HEK293 (cell line): ENCODE measurements at regions not wholly inside any gene's neighbourhood (a gene's known extent, or its start where the extent isn't known, plus 50 kb on each side); places are given as distances from the start of the nearest gene placed in this dataset.

ENCODE experiments used
- CTCF ChIA-PET: fragments of 350-600 bp; formaldehyde crosslinking; extraction: SDS; loops from one replicate; lab custom pipeline; 2021; ENCODE audit warnings: antibody characterized with exemption; lab: Yijun Ruan, JAX
- POLR2A ChIA-PET: fragments of 300-600 bp; formaldehyde crosslinking; extraction: SDS; loops from one replicate; lab custom pipeline; 2020; ENCODE audit warnings: antibody characterized with exemption, inconsistent platforms; lab: Yijun Ruan, JAX
- H3K27ac ChIP-seq: fragments of 200-500 bp; sonication (Bioruptor generic); 2 replicates; pipeline ENCODE4 v1.5.1; 2014; ENCODE audit warnings: low read depth, low read length, control low read depth, inconsistent platforms; ENCODE audit errors: extremely low read depth
- H3K36me3 ChIP-seq, 2 experiments: fragments of 200-500 bp in 1 of 2; sonication (Bioruptor generic) in 1 of 2; 1 replicate in 1 of 2; 2 replicates in 1 of 2; pipeline ENCODE4 v1.5.1; 2014 to 2017; ENCODE audit warnings: inconsistent platforms in 2 of 2, low read length in 2 of 2; ENCODE audit not compliant: control insufficient read depth in 2 of 2, insufficient read depth in 1 of 2
- H3K4me1 ChIP-seq: fragments of 200-500 bp; sonication (Bioruptor generic); 2 replicates; pipeline ENCODE4 v1.5.1; 2014; ENCODE audit warnings: mild to moderate bottlenecking, low read length, inconsistent platforms; ENCODE audit not compliant: control insufficient read depth, insufficient read depth
- H3K4me3 ChIP-seq: 2 replicates; pipeline ENCODE4 v1.5.1; 2011; ENCODE audit warnings: low read depth, mild to moderate bottlenecking, control low read depth, low read length, moderate library complexity
- H3K9me3 ChIP-seq: fragments of 200-500 bp; sonication (Bioruptor generic); 2 replicates; pipeline ENCODE4 v1.5.1; 2014; ENCODE audit warnings: low read depth, low read length, inconsistent platforms; ENCODE audit not compliant: control insufficient read depth, insufficient read depth
- FEZF1 ChIP-seq: fragments of 450-650 bp; formaldehyde crosslinking; IDR thresholded peaks from 2 replicates; pipeline ENCODE4 v1.5.1; 2016; ENCODE audit warnings: missing biosample characterization, missing genetic modification characterization
- HOXD13 ChIP-seq: sonication (generic); formaldehyde crosslinking; IDR thresholded peaks from 2 replicates; pipeline ENCODE4 v1.8.0; 2022; ENCODE audit warnings: missing genetic modification reagents, borderline replicate concordance
- IKZF3 ChIP-seq: fragments of 450-650 bp; IDR thresholded peaks from 2 replicates; pipeline ENCODE4 v1.5.0; 2018; ENCODE audit warnings: missing biosample characterization, mild to moderate bottlenecking, missing genetic modification characterization, moderate library complexity
- OSR2 ChIP-seq: fragments of 450-650 bp; formaldehyde crosslinking; IDR thresholded peaks from 2 replicates; pipeline ENCODE4 v1.5.1; 2016; ENCODE audit warnings: missing biosample characterization, missing genetic modification characterization
- SP2 ChIP-seq: fragments of 450-650 bp; formaldehyde crosslinking; IDR thresholded peaks from 2 replicates; pipeline ENCODE4 v1.5.1; 2016; ENCODE audit warnings: missing biosample characterization, missing genetic modification characterization
- ZBTB17 ChIP-seq: fragments of 450-650 bp; formaldehyde crosslinking; IDR thresholded peaks from 2 replicates; pipeline ENCODE4 v1.5.1; 2016; ENCODE audit warnings: missing biosample characterization, missing genetic modification characterization
- ZNF114 ChIP-seq: fragments of 450-650 bp; formaldehyde crosslinking; IDR thresholded peaks from 2 replicates; pipeline ENCODE4 v1.5.0; 2017; ENCODE audit warnings: missing biosample characterization, missing genetic modification characterization
- ZNF138 ChIP-seq: fragments of 450-650 bp; formaldehyde crosslinking; IDR thresholded peaks from 2 replicates; pipeline ENCODE4 v1.5.1; 2016; ENCODE audit warnings: missing biosample characterization, missing genetic modification characterization, borderline replicate concordance
- ZNF214 ChIP-seq: fragments of 450-650 bp; formaldehyde crosslinking; IDR thresholded peaks from 2 replicates; pipeline ENCODE4 v1.5.1; 2017; ENCODE audit warnings: missing biosample characterization, mild to moderate bottlenecking, missing genetic modification characterization, borderline replicate concordance
- ZNF24 ChIP-seq: fragments of 450-650 bp; formaldehyde crosslinking; IDR thresholded peaks from 2 replicates; pipeline ENCODE4 v1.5.1; 2016; ENCODE audit warnings: missing biosample characterization, missing genetic modification characterization
- ZNF37A ChIP-seq: fragments of 450-650 bp; IDR thresholded peaks from 2 replicates; pipeline ENCODE4 v1.5.1; 2018; ENCODE audit warnings: missing biosample characterization, missing genetic modification characterization
- ZNF394 ChIP-seq: fragments of 450-650 bp; formaldehyde crosslinking; IDR thresholded peaks from 2 replicates; pipeline ENCODE4 v1.5.1; 2016; ENCODE audit warnings: missing biosample characterization, missing genetic modification characterization, mild to moderate bottlenecking, moderate library complexity, borderline replicate concordance
- ZNF433 ChIP-seq: fragments of 450-650 bp; formaldehyde crosslinking; IDR thresholded peaks from 2 replicates; pipeline ENCODE4 v1.5.1; 2016; ENCODE audit warnings: missing biosample characterization, missing genetic modification characterization, low read depth
- ZNF510 ChIP-seq: fragments of 450-650 bp; formaldehyde crosslinking; IDR thresholded peaks from 2 replicates; pipeline ENCODE4 v1.5.1; 2018; ENCODE audit warnings: mild to moderate bottlenecking, missing genetic modification characterization, missing biosample characterization; ENCODE audit not compliant: insufficient replicate concordance
- ZNF514 ChIP-seq: fragments of 450-650 bp; formaldehyde crosslinking; IDR thresholded peaks from 2 replicates; pipeline ENCODE4 v1.5.1; 2016; ENCODE audit warnings: missing biosample characterization, missing genetic modification characterization
- ZNF544 ChIP-seq: fragments of 450-650 bp; formaldehyde crosslinking; IDR thresholded peaks from 2 replicates; pipeline ENCODE4 v1.5.0; 2017; ENCODE audit warnings: missing biosample characterization, missing genetic modification characterization
- ZNF549 ChIP-seq: fragments of 450-650 bp; IDR thresholded peaks from 2 replicates; pipeline ENCODE4 v1.5.1; 2018; ENCODE audit warnings: missing biosample characterization, missing genetic modification characterization, mild to moderate bottlenecking, inconsistent platforms, moderate library complexity
- ZNF747 ChIP-seq: fragments of 450-650 bp; formaldehyde crosslinking; IDR thresholded peaks from 2 replicates; pipeline ENCODE4 v1.5.1; 2016; ENCODE audit warnings: missing biosample characterization, missing genetic modification characterization
- ZNF776 ChIP-seq: fragments of 450-650 bp; formaldehyde crosslinking; IDR thresholded peaks from 2 replicates; pipeline ENCODE4 v1.5.0; 2017; ENCODE audit warnings: missing biosample characterization, missing genetic modification characterization, borderline replicate concordance
- ZNF792 ChIP-seq: fragments of 450-650 bp; formaldehyde crosslinking; IDR thresholded peaks from 2 replicates; pipeline ENCODE4 v1.5.1; 2016; ENCODE audit warnings: missing biosample characterization, missing genetic modification characterization
- ZNF830 ChIP-seq: fragments of 450-650 bp; IDR thresholded peaks from 2 replicates; pipeline ENCODE4 v1.5.0; 2018; ENCODE audit warnings: missing biosample characterization, missing genetic modification characterization, low read depth, mild to moderate bottlenecking, moderate library complexity
- TF ChIP-seq, protein P1 (sequence below): fragments of 450-650 bp; formaldehyde crosslinking; IDR thresholded peaks from 2 replicates; pipeline ENCODE4 v1.5.1; 2016; ENCODE audit warnings: missing biosample characterization, missing genetic modification characterization
- TF ChIP-seq, protein P2 (sequence below): fragments of 450-650 bp; formaldehyde crosslinking; IDR thresholded peaks from 2 replicates; pipeline ENCODE4 v1.5.1; 2016; ENCODE audit warnings: missing biosample characterization, missing genetic modification characterization
- TF ChIP-seq, protein P3 (sequence below): fragments of 450-650 bp; formaldehyde crosslinking; IDR thresholded peaks from 2 replicates; pipeline ENCODE4 v1.5.1; 2016; ENCODE audit warnings: missing biosample characterization, missing genetic modification characterization, borderline replicate concordance

DNA sequence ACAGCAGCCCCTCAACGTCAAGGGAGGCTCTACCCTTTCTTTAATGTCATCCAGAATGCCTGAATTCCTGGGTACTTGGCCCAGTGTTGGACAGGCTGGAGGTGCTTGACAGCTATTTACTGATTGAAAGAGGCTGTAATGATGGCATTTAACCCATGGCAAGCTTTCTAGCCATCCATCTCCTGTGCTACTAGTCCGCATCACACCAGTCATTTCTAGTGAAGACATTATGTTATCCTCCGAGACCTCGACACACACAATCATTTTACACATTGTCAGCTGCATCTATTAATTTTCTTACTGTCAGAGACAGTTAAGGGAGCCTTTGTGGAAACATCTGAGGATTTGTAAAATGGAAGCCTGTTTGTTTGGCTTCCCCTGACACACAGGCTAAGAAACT lies 149.3 kb upstream of the FSTL4 start:
- Histone ChIP-seq H3K9me3 (no peaks in the 10 kb centered on the region), H3K4me3 (no peak overlapping the region), H3K36me3 (no peaks in the 10 kb centered on the region), H3K27ac (no peak overlapping the region), H3K4me1 (no peaks in the 10 kb centered on the region)
- POLR2A ChIA-PET: no interaction called here
- TF ChIP-seq ZNF549: no peak
- TF ChIP-seq ZNF214 (tag by site-specific recombination): no peak
- TF ChIP-seq OSR2: no peak
- no peak for TF ChIP-seq ZNF776 (tag by site-specific recombination)
- no peak for TF ChIP-seq SP2
- TF ChIP-seq IKZF3: no peak
- no peak for TF ChIP-seq ZNF514 (tag by site-specific recombination)
- TF ChIP-seq ZNF510 (tag by site-specific recombination): no peak
- TF ChIP-seq FEZF1 (tag by site-specific recombination): no peak
- no peak for TF ChIP-seq ZNF792 (tag by site-specific recombination)
- TF ChIP-seq, protein P1, sequence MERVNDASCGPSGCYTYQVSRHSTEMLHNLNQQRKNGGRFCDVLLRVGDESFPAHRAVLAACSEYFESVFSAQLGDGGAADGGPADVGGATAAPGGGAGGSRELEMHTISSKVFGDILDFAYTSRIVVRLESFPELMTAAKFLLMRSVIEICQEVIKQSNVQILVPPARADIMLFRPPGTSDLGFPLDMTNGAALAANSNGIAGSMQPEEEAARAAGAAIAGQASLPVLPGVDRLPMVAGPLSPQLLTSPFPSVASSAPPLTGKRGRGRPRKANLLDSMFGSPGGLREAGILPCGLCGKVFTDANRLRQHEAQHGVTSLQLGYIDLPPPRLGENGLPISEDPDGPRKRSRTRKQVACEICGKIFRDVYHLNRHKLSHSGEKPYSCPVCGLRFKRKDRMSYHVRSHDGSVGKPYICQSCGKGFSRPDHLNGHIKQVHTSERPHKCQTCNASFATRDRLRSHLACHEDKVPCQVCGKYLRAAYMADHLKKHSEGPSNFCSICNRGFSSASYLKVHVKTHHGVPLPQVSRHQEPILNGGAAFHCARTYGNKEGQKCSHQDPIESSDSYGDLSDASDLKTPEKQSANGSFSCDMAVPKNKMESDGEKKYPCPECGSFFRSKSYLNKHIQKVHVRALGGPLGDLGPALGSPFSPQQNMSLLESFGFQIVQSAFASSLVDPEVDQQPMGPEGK (tag by site-specific recombination): no peak
- CTCF ChIA-PET: interaction anchor here (0.7 kb wide), 1 partner anchor 23 kb away, joined by 3 read pairs; no protein-coding TSS in a partner anchor

DNA sequence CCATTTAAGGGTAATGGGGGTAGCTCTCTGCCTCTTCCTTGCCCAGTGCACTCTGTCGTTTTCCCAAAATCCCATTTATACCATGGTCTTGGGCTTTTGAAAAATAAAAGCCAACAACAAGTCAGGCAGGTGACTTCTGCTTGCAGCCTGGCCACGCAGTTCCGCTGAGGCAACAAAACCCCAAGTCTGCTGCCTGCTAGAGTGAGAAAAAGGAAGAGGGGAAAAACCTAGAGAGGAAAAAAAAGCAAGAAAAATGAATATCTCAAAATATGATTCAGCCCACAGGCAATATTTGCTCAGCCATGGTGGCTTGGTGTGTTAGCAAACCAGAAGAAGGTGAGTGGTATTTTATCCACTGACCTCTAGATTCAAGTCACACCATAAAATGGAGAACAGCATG lies 148.2 kb upstream of the FSTL4 start:
- TF ChIP-seq ZNF24 (no peak), ZNF394 (no peak), ZNF830 (tag by site-specific recombination) (no peak)
- TF ChIP-seq, all 188 proteins: peak for 0
- no peaks in the 10 kb centered on the region for H3K4me1 ChIP-seq
- ChIA-PET CTCF (interaction anchor here (0.6 kb wide), 1 partner anchor 47 kb away, joined by 4 read pairs; no protein-coding TSS in a partner anchor), POLR2A (no interaction called here)
- no peak overlapping the region for H3K27ac ChIP-seq
- no peaks in the 10 kb centered on the region for H3K36me3 ChIP-seq
- no peak overlapping the region for H3K4me3 ChIP-seq
- H3K9me3 ChIP-seq: no peaks in the 10 kb centered on the region

DNA sequence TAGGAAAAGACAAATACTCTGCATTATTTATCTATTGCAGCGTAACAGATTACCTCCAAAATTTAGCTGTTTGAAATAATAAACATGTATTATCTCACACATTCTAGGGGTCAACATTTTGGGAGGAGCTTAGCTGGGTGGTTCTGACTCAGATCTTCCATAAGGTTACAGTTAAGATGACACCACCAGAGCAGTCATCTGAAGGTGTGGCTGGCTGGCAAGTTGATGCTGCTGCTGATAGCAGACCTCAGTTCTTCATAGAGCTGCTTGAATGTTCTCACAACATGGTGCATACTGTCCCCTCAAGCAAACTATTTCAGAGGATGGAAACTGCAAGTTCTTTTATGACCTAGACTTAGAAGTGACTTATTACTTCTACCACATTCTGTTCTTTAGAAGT lies 146.3 kb upstream of the FSTL4 start:
- POLR2A ChIA-PET: no interaction called here
- no peaks in the 10 kb centered on the region for H3K36me3 ChIP-seq
- H3K27ac ChIP-seq: no peak overlapping the region
- CTCF ChIA-PET: interaction anchor here (1.1 kb wide), 1 partner anchor 110 kb away, joined by 4 read pairs; no protein-coding TSS in a partner anchor
- H3K4me3 ChIP-seq: no peak overlapping the region
- TF ChIP-seq ZNF544 (tag by site-specific recombination) (no peak), ZNF433 (tag by site-specific recombination) (no peak), ZNF747 (tag by site-specific recombination) (no peak), ZNF114 (tag by site-specific recombination) (no peak), ZNF138 (tag by site-specific recombination) (no peak), ZNF37A (tag by site-specific recombination) (no peak), ZNF510 (tag by site-specific recombination) (no peak), ZBTB17 (tag by site-specific recombination) (no peak), HOXD13 (CRISPR knock-in tag) (no peak)
- TF ChIP-seq, protein P2, sequence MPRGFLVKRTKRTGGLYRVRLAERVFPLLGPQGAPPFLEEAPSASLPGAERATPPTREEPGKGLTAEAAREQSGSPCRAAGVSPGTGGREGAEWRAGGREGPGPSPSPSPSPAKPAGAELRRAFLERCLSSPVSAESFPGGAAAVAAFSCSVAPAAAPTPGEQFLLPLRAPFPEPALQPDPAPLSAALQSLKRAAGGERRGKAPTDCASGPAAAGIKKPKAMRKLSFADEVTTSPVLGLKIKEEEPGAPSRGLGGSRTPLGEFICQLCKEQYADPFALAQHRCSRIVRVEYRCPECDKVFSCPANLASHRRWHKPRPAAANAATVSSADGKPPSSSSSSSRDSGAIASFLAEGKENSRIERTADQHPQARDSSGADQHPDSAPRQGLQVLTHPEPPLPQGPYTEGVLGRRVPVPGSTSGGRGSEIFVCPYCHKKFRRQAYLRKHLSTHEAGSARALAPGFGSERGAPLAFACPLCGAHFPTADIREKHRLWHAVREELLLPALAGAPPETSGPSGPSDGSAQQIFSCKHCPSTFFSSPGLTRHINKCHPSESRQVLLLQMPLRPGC: no peak
- TF ChIP-seq, protein P3, sequence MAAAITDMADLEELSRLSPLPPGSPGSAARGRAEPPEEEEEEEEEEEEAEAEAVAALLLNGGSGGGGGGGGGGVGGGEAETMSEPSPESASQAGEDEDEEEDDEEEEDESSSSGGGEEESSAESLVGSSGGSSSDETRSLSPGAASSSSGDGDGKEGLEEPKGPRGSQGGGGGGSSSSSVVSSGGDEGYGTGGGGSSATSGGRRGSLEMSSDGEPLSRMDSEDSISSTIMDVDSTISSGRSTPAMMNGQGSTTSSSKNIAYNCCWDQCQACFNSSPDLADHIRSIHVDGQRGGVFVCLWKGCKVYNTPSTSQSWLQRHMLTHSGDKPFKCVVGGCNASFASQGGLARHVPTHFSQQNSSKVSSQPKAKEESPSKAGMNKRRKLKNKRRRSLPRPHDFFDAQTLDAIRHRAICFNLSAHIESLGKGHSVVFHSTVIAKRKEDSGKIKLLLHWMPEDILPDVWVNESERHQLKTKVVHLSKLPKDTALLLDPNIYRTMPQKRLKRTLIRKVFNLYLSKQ: no peak
- no peaks in the 10 kb centered on the region for H3K9me3 ChIP-seq
- no peaks in the 10 kb centered on the region for H3K4me1 ChIP-seq
